WERI-Rb-1 (cell line): ENCODE measurements at regions not wholly inside any gene's neighbourhood (a gene's known extent, or its start where the extent isn't known, plus 50 kb on each side); places are given as distances from the start of the nearest gene placed in this dataset.

Experiments used
- DNase-seq: peaks from one replicate; pipeline ENCODE4 v3.0.0-alpha.2; 2020
- H3K27ac ChIP-seq: fragments of 250-450 bp; sonication (Bioruptor Pico); 2 replicates; pipeline ENCODE4 v1.5.1; 2020; ENCODE audit warnings: mild to moderate bottlenecking, moderate library complexity
- H3K27me3 ChIP-seq: fragments of 250-450 bp; sonication (Bioruptor Pico); 2 replicates; pipeline ENCODE4 v1.5.1; 2021; ENCODE audit warnings: mild to moderate bottlenecking, low read depth, moderate library complexity; ENCODE audit not compliant: insufficient read depth, severe bottlenecking
- H3K36me3 ChIP-seq: fragments of 250-450 bp; sonication (Bioruptor Pico); 2 replicates; pipeline ENCODE4 v1.5.1; 2020; ENCODE audit warnings: mild to moderate bottlenecking, moderate library complexity
- H3K4me3 ChIP-seq: 2 replicates; pipeline ENCODE4 v1.5.1; 2011; ENCODE audit warnings: low read depth, mild to moderate bottlenecking, control low read depth, low read length
- H3K9me3 ChIP-seq: fragments of 250-450 bp; sonication (Bioruptor Pico); 2 replicates; pipeline ENCODE4 v1.5.1; 2021; ENCODE audit warnings: mild to moderate bottlenecking, moderate library complexity; ENCODE audit not compliant: severe bottlenecking
- CTCF ChIP-seq: IDR thresholded peaks from 2 replicates; pipeline ENCODE4 v1.5.1; 2011; ENCODE audit warnings: low read depth, mild to moderate bottlenecking, control low read depth, inconsistent platforms, low read length

GRCh38 chr9:29038332-29038731 is 1465.1 kb upstream of the C9orf72 start:
- Histone ChIP-seq H3K27ac (no peak overlapping the region), H3K9me3 (no peaks in the 10 kb centered on the region), H3K4me3 (no peak overlapping the region), H3K27me3 (no peaks in the 10 kb centered on the region), H3K36me3 (no peaks in the 10 kb centered on the region)
- TF ChIP-seq CTCF = no peak
- no peak for DNase-seq

GRCh38 chr9:29039258-29039657 is 1466.0 kb upstream of the C9orf72 start:
- H3K9me3 ChIP-seq = no peaks in the 10 kb centered on the region
- H3K4me3 ChIP-seq = no peak overlapping the region
- no peaks in the 10 kb centered on the region for H3K27me3 ChIP-seq
- no peak overlapping the region for H3K27ac ChIP-seq
- H3K36me3 ChIP-seq = no peaks in the 10 kb centered on the region
- DNase-seq = no peak
- no peak for TF ChIP-seq CTCF

GRCh38 chr9:29043072-29043471 is 1469.8 kb upstream of the C9orf72 start:
- TF ChIP-seq CTCF = no peak
- no peaks in the 10 kb centered on the region for H3K9me3 ChIP-seq
- no peak overlapping the region for H3K4me3 ChIP-seq
- H3K27ac ChIP-seq = no peak overlapping the region
- DNase-seq = no peak
- H3K36me3 ChIP-seq = no peaks in the 10 kb centered on the region
- H3K27me3 ChIP-seq = no peaks in the 10 kb centered on the region

- no peak for TF ChIP-seq CTCF
- no peak overlapping the region for H3K27ac ChIP-seq
- H3K9me3 ChIP-seq = no peaks in the 10 kb centered on the region
- no peak for DNase-seq
- no peaks in the 10 kb centered on the region for H3K36me3 ChIP-seq
- no peak overlapping the region for H3K4me3 ChIP-seq
- H3K27me3 ChIP-seq = no peaks in the 10 kb centered on the region
Observed at GRCh38 chr9:29044959-29045358, 1471.7 kb upstream of the C9orf72 start.

GRCh38 chr9:29060041-29060440 is 1486.8 kb upstream of the C9orf72 start:
- H3K27ac ChIP-seq = no peak overlapping the region
- TF ChIP-seq CTCF = no peak
- DNase-seq = no peak

GRCh38 chr9:29062446-29062845 is 1489.2 kb upstream of the C9orf72 start:
- Histone ChIP-seq H3K36me3 (no peaks in the 10 kb centered on the region), H3K27me3 (no peaks in the 10 kb centered on the region), H3K27ac (no peak overlapping the region), H3K4me3 (no peak overlapping the region), H3K9me3 (no peaks in the 10 kb centered on the region)
- no peak for TF ChIP-seq CTCF
- no peak for DNase-seq

More at GRCh38 chr9:29060041-29060440, 1486.8 kb upstream of the C9orf72 start:
- H3K9me3 ChIP-seq = no peaks in the 10 kb centered on the region
- H3K27me3 ChIP-seq = no peaks in the 10 kb centered on the region
- H3K36me3 ChIP-seq = no peaks in the 10 kb centered on the region
- H3K4me3 ChIP-seq = no peak overlapping the region
